OCI-LY1 (cell line): ENCODE measurements at regions not wholly inside any gene's neighbourhood (a gene's known extent, or its start where the extent isn't known, plus 50 kb on each side); places are given as distances from the start of the nearest gene placed in this dataset.

ENCODE experiments used
- H2AFZ ChIP-seq: fragments of 200-600 bp; sonication (generic), shearing (Covaris generic); 2 replicates; pipeline ENCODE4 v1.6.0; 2014; ENCODE audit warnings: antibody characterized with exemption, mild to moderate bottlenecking, low read length
- H3F3A ChIP-seq: fragments of 200-600 bp; sonication (generic), shearing (Covaris generic); 2 replicates; pipeline ENCODE4 v1.6.0; 2014; ENCODE audit warnings: mild to moderate bottlenecking, antibody characterized with exemption, low read length, moderate library complexity; ENCODE audit not compliant: insufficient read depth
- H3K27ac ChIP-seq: fragments of 200-600 bp; sonication (generic); 2 replicates; pipeline ENCODE4 v1.5.1; 2014; ENCODE audit warnings: low read length, mixed run types, mild to moderate bottlenecking, low read depth; ENCODE audit not compliant: poor library complexity, severe bottlenecking
- H3K27me3 ChIP-seq: fragments of 200-600 bp; sonication (generic); 2 replicates; pipeline ENCODE4 v1.6.0; 2014; ENCODE audit warnings: antibody characterized with exemption, mild to moderate bottlenecking, low read length, moderate library complexity; ENCODE audit not compliant: insufficient read depth
- H3K36me3 ChIP-seq: fragments of 200-600 bp; sonication (generic); 2 replicates; pipeline ENCODE4 v1.6.1; 2014; ENCODE audit warnings: mild to moderate bottlenecking, antibody characterized with exemption, low read length, moderate library complexity, mixed read lengths; ENCODE audit not compliant: insufficient read depth
- H3K4me1 ChIP-seq: fragments of 200-600 bp; sonication (generic); 2 replicates; pipeline ENCODE4 v1.5.1; 2014; ENCODE audit warnings: mild to moderate bottlenecking, low read length, moderate library complexity; ENCODE audit not compliant: insufficient read depth, severe bottlenecking
- H3K4me2 ChIP-seq: fragments of 200-600 bp; sonication (generic), shearing (Covaris generic); 2 replicates; pipeline ENCODE4 v1.6.1; 2014; ENCODE audit warnings: low read length
- H3K4me3 ChIP-seq: fragments of 200-600 bp; sonication (generic); 2 replicates; pipeline ENCODE4 v1.5.1; 2014; ENCODE audit warnings: low read length, low read depth, mild to moderate bottlenecking, mixed read lengths; ENCODE audit not compliant: poor library complexity, severe bottlenecking
- H3K79me2 ChIP-seq: fragments of 200-600 bp; shearing (Covaris generic); 2 replicates; pipeline ENCODE4 v1.6.1; 2016; ENCODE audit warnings: mixed run types, low read length, mixed read lengths; ENCODE audit not compliant: insufficient read depth
- H3K9ac ChIP-seq: fragments of 200-600 bp; sonication (generic), shearing (Covaris generic); 2 replicates; pipeline ENCODE4 v1.6.1; 2014; ENCODE audit warnings: mild to moderate bottlenecking, low read length, mixed read lengths
- H3K9me2 ChIP-seq: fragments of 200-600 bp; sonication (generic), shearing (Covaris generic); 2 replicates; pipeline ENCODE4 v1.6.1; 2014; ENCODE audit warnings: low read depth, mild to moderate bottlenecking, low read length, mixed read lengths
- H3K9me3 ChIP-seq: fragments of 200-600 bp; shearing (Covaris generic); 2 replicates; pipeline ENCODE4 v1.6.1; 2014; ENCODE audit warnings: low read length, mixed read lengths
- H4K20me1 ChIP-seq: fragments of 200-600 bp; sonication (generic), shearing (Covaris generic); 2 replicates; pipeline ENCODE4 v1.6.0; 2016; ENCODE audit warnings: mild to moderate bottlenecking, low read length; ENCODE audit not compliant: insufficient read depth
- EZH2 ChIP-seq: fragments of 200-600 bp; sonication (generic), shearing (Covaris generic); IDR thresholded peaks from 2 replicates; pipeline ENCODE4 v1.8.0; 2017; ENCODE audit warnings: borderline replicate concordance, mixed run types, mild to moderate bottlenecking, antibody characterized with exemption, low read length, moderate library complexity, mixed read lengths
- TF ChIP-seq, protein P1 (sequence below): fragments of 200-600 bp; sonication (generic), shearing (Covaris generic); IDR thresholded peaks from 2 replicates; pipeline ENCODE4 v1.5.1; 2017; ENCODE audit warnings: mild to moderate bottlenecking, antibody characterized with exemption, low read length, moderate library complexity, mixed read lengths

- Histone ChIP-seq H3F3A (no peaks in the 10 kb centered on the region), H3K4me1 (no peaks in the 10 kb centered on the region), H3K4me2 (no peak overlapping the region), H3K9ac (no peak overlapping the region), H3K9me2 (no peaks in the 10 kb centered on the region), H3K9me3 (no peaks in the 10 kb centered on the region), H3K27me3 (no peaks in the 10 kb centered on the region), H4K20me1 (no peaks in the 10 kb centered on the region), H3K4me3 (no peak overlapping the region), H2AFZ (no peak overlapping the region), H3K27ac (no peak overlapping the region), H3K79me2 (no peaks in the 10 kb centered on the region), H3K36me3 (no peaks in the 10 kb centered on the region)
- no peak for TF ChIP-seq EZH2
- TF ChIP-seq, protein P1, sequence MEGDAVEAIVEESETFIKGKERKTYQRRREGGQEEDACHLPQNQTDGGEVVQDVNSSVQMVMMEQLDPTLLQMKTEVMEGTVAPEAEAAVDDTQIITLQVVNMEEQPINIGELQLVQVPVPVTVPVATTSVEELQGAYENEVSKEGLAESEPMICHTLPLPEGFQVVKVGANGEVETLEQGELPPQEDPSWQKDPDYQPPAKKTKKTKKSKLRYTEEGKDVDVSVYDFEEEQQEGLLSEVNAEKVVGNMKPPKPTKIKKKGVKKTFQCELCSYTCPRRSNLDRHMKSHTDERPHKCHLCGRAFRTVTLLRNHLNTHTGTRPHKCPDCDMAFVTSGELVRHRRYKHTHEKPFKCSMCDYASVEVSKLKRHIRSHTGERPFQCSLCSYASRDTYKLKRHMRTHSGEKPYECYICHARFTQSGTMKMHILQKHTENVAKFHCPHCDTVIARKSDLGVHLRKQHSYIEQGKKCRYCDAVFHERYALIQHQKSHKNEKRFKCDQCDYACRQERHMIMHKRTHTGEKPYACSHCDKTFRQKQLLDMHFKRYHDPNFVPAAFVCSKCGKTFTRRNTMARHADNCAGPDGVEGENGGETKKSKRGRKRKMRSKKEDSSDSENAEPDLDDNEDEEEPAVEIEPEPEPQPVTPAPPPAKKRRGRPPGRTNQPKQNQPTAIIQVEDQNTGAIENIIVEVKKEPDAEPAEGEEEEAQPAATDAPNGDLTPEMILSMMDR, result no peak
Observed at GRCh38 chr3:30075514-30075913, 530.9 kb upstream of the TGFBR2 start.

DNA sequence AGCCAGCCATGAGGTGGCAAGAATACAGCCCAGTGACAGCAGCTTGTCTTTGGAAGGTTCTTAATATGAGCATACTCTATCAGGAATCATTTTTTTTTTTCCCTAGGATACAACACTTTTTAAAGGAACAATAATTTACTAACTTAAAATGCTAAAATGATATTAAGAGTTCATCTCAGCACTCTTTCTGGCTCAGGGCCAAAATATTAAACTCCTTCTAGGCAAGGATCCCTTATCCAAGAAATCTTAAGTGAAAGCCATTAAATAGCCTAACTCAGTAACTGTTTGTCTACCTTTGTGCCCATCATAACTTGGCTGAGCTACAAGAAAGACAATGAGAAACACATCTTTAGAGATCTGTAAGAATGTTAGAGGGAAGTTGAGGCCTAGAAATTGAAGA, 529.5 kb upstream of the TGFBR2 start:
- H3K9me2 ChIP-seq, result no peaks in the 10 kb centered on the region
- no peak overlapping the region for H3K9ac ChIP-seq
- no peaks in the 10 kb centered on the region for H3K79me2 ChIP-seq
- no peak overlapping the region for H3K4me3 ChIP-seq
- H3K4me1 ChIP-seq, result no peaks in the 10 kb centered on the region
- no peaks in the 10 kb centered on the region for H3K27me3 ChIP-seq
- no peak for TF ChIP-seq EZH2
- TF ChIP-seq, protein P1, result no peak
- no peak overlapping the region for H2AFZ ChIP-seq
- no peak overlapping the region for H3K27ac ChIP-seq
- no peaks in the 10 kb centered on the region for H3F3A ChIP-seq
- H3K36me3 ChIP-seq, result no peaks in the 10 kb centered on the region
- no peaks in the 10 kb centered on the region for H3K9me3 ChIP-seq
- H3K4me2 ChIP-seq, result no peak overlapping the region
- no peaks in the 10 kb centered on the region for H4K20me1 ChIP-seq

DNA sequence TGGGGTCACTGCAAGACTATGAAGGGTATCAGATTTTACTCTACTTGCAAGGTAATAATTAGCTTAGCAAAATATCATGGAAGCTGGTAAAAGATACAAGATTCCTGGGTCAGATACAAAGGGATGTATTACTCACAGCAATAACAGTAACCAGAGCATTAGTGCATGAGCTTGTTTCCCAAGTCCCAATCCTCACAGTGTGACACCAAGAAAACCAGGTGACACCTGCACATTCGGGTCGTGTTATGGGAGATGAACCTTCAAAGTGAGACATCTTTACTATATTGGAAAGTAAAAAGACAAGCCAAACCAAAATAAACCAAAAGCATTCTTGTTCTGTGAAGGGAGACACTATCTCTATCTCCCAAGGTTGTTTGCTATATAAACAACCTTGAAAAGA, 528.7 kb upstream of the TGFBR2 start:
- Histone ChIP-seq H3K9me2 (no peaks in the 10 kb centered on the region), H3K79me2 (no peaks in the 10 kb centered on the region), H3K27ac (no peak overlapping the region), H3K36me3 (no peaks in the 10 kb centered on the region), H3K4me1 (no peaks in the 10 kb centered on the region), H4K20me1 (no peaks in the 10 kb centered on the region), H3F3A (no peaks in the 10 kb centered on the region), H3K27me3 (no peaks in the 10 kb centered on the region), H3K9me3 (no peaks in the 10 kb centered on the region; the same call in 1 of the 2 replicates), H2AFZ (no peak overlapping the region), H3K9ac (no peak overlapping the region), H3K4me2 (no peak overlapping the region), H3K4me3 (no peak overlapping the region)
- TF ChIP-seq, protein P1, result no peak
- TF ChIP-seq EZH2, result no peak
